GM21825 (cell line): ENCODE measurements at regions not wholly inside any gene's neighbourhood (a gene's known extent, or its start where the extent isn't known, plus 50 kb on each side); places are given as distances from the start of the nearest gene placed in this dataset.
"Not testable (repeated sequence)": the region's sequence is repeated elsewhere in the genome, so short reads cannot be mapped to it uniquely, and the experiment has no call there.

Experiments used
- ATAC-seq: cut with Tn5 transposase; IDR thresholded peaks from one replicate; pipeline ENCODE4 v1.9.1; 2021; ENCODE audit warnings: mild to moderate bottlenecking, moderate library complexity; ENCODE audit not compliant: unreplicated experiment

- no peak for ATAC-seq
Observed at GRCh38 chr7:23931633-23932032, 221.6 kb downstream of the STK31 start.

GRCh38 chr7:23938215-23938614 lies 228.2 kb downstream of the STK31 start:
- ATAC-seq: no peak

- peak; percentile 67 for ATAC-seq
Observed at GRCh38 chr7:23938937-23939552, 229.0 kb downstream of the STK31 start.

GRCh38 chr7:23939747-23940146 lies 229.7 kb downstream of the STK31 start:
- ATAC-seq: not testable (repeated sequence)

- no peak for ATAC-seq
Observed at GRCh38 chr7:23941551-23941950, 231.5 kb downstream of the STK31 start.

GRCh38 chr7:23942032-23942431 lies 232.0 kb downstream of the STK31 start:
- no peak for ATAC-seq

GRCh38 chr7:23944131-23944530 lies 234.1 kb downstream of the STK31 start:
- no peak for ATAC-seq

GRCh38 chr7:23945472-23945871 lies 235.5 kb downstream of the STK31 start:
- ATAC-seq: no peak

- ATAC-seq: no peak
Observed at GRCh38 chr7:23955145-23955544, 245.1 kb downstream of the STK31 start.

GRCh38 chr7:23955600-23956149 lies 245.7 kb downstream of the STK31 start:
- no peak for ATAC-seq

GRCh38 chr7:23956772-23957576 lies 247.0 kb downstream of the STK31 start:
- ATAC-seq: no peak

- no peak for ATAC-seq
Observed at GRCh38 chr7:23959821-23960220, 249.8 kb downstream of the STK31 start.

GRCh38 chr7:23960361-23960760 lies 250.3 kb downstream of the STK31 start:
- ATAC-seq: no peak

GRCh38 chr7:23963461-23964165 lies 253.6 kb downstream of the STK31 start:
- ATAC-seq: no peak

- ATAC-seq: no peak
Observed at GRCh38 chr7:23964715-23965114, 254.7 kb downstream of the STK31 start.

- no peak for ATAC-seq
Observed at GRCh38 chr7:23965296-23965695, 255.3 kb downstream of the STK31 start.

- ATAC-seq: no peak
Observed at GRCh38 chr7:23966941-23967340, 256.9 kb downstream of the STK31 start.

GRCh38 chr7:23967949-23968599 lies 258.1 kb downstream of the STK31 start:
- ATAC-seq: no peak

- no peak for ATAC-seq
Observed at GRCh38 chr7:23968791-23969190, 258.8 kb downstream of the STK31 start.

GRCh38 chr7:23969443-23969842 lies 259.4 kb downstream of the STK31 start:
- no peak for ATAC-seq

GRCh38 chr7:23970193-23970592 lies 260.2 kb downstream of the STK31 start:
- ATAC-seq: no peak
